PFSK-1 (cell line): ENCODE measurements at regions not wholly inside any gene's neighbourhood (a gene's known extent, or its start where the extent isn't known, plus 50 kb on each side); places are given as distances from the start of the nearest gene placed in this dataset.

ENCODE experiments used
- POLR2AphosphoS5 ChIP-seq: IDR thresholded peaks from 2 replicates; pipeline ENCODE4 v1.6.1; 2012; ENCODE audit warnings: low read depth, mild to moderate bottlenecking, control low read depth, low read length, moderate library complexity
- REST ChIP-seq, 2 experiments: IDR thresholded peaks; 2 replicates each; pipeline versions ENCODE4 v1.6.1 to v1.8.0; 2011 to 2012; ENCODE audit warnings: low read depth in 2 of 2, low read length in 2 of 2, control low read depth in 1 of 2, inconsistent platforms in 1 of 2, mild to moderate bottlenecking in 1 of 2, moderate library complexity in 1 of 2; ENCODE audit not compliant: insufficient read depth in 1 of 2
- SIN3A ChIP-seq: IDR thresholded peaks from 2 replicates; pipeline ENCODE4 v1.6.1; 2012; ENCODE audit warnings: mild to moderate bottlenecking, low read length, moderate library complexity, borderline replicate concordance; ENCODE audit not compliant: insufficient read depth

DNA sequence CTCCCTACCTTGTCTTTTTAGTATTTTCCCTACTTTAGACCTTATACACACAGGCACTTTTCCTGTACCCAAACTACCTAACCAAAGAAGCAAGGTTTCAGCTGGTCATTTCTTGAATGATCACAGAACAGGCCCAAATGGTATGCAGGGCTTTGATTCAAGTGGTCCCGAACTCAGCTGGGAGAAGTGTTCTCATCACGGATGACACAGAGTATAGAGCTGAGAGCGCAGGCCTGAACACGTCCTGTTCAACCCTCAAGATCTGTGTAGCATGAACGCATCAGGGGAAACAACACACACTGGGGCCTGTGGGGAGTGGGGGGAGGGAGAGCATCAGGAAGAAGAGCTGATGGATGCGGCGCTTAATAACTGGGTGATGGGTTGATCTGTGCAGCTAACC, 318.2 kb downstream of the SFMBT2 start:
- TF ChIP-seq REST (IDR thresholded peaks at IDR 0.05; ENCODE audit: insufficient read depth in 1 of 2, low read depth in 2 of 2, low read length in 2 of 2) (no peak), POLR2AphosphoS5 (no peak), SIN3A (no peak)
